ENCODE measurements at regions not wholly inside any gene's neighbourhood (a gene's known extent, or its start where the extent isn't known, plus 50 kb on each side); places are given as distances from the start of the nearest gene placed in this dataset.

DNA sequence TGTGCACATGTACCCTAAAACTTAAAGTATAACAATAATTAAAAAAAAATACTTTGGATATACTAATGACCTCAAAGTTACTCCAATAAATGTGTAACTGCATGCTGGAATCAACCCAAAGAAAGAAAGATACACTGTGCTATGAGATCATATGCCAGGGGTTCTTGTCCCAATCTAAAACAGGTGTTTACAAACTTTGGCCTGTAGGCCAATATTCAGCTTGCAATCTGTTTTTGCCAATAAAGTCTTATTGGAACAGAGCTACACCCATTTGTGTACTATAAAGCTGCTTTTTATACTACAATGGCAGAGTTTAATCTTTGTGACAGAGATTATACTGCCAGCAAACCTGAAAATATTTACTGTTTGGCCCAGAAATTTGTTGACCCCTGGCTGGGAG, 138.8 kb upstream of the AFF2 start:
- no peak overlapping the region for H2AFZ ChIP-seq (ENCODE audit: low read depth, low read length)
- FAIRE-seq (no peak), DNase-seq (ENCODE audit: low read depth, low spot score) (no peak)
- dilution Hi-C loops (cut with MboI; ENCODE audit: extremely low pct_ligation_motif_present, low sequenced_read_pairs) = no loop called here
- no peaks in the 10 kb centered on the region for H3K27me3 ChIP-seq (ENCODE audit: control insufficient read depth in 2 of 2, insufficient read depth in 2 of 2, low read length in 2 of 2)
- no peak overlapping the region for H3K27ac ChIP-seq (ENCODE audit: insufficient read depth, low read depth, low read length)
- ChIA-PET CTCF (no interaction called here), POLR2A (no interaction called here)
- no peak overlapping the region for H3K4me2 ChIP-seq (ENCODE audit: insufficient read depth, low read length)
- no peaks in the 10 kb centered on the region for H3K9me3 ChIP-seq (replicated peaks; ENCODE audit: control insufficient read depth, insufficient read depth, low read length)
- H4K20me1 ChIP-seq (replicated peaks; ENCODE audit: control insufficient read depth, extremely low read depth, insufficient read depth, low read length) = no peaks in the 10 kb centered on the region
- no peaks in the 10 kb centered on the region for H3K9me1 ChIP-seq (replicated peaks; ENCODE audit: control insufficient read depth, extremely low read depth, insufficient read depth, low read length)
- H3K4me1 ChIP-seq (ENCODE audit: control insufficient read depth, extremely low read depth, insufficient read depth, low read length) = no peaks in the 10 kb centered on the region
- no peak overlapping the region for H3K4me3 ChIP-seq (replicated peaks in 1 of 3; ENCODE audit: insufficient read depth in 1 of 3, low read depth in 1 of 3, low read length in 3 of 3)
- TF ChIP-seq POLR2A (IDR thresholded peaks at IDR 0.05; ENCODE audit: low read depth, low read length) (no peak), EZH2 (IDR thresholded peaks at IDR 0.05; ENCODE audit: borderline replicate concordance, low read depth, low read length, severe bottlenecking) (no peak), POLR2AphosphoS5 (IDR thresholded peaks at IDR 0.05; ENCODE audit: insufficient read depth, low read depth, low read length) (no peak), MYC (IDR thresholded peaks at IDR 0.05; ENCODE audit: low read depth, low read length) (no peak), JUN (IDR thresholded peaks at IDR 0.05; ENCODE audit: borderline replicate concordance, insufficient read depth, insufficient read length, low read depth) (no peak), FOS (IDR thresholded peaks at IDR 0.05; ENCODE audit: borderline replicate concordance, insufficient read depth, low read length) (no peak), GATA2 (IDR thresholded peaks at IDR 0.05; ENCODE audit: insufficient read depth, insufficient read length, low read depth, low read length) (no peak)
- TF ChIP-seq, protein P1, sequence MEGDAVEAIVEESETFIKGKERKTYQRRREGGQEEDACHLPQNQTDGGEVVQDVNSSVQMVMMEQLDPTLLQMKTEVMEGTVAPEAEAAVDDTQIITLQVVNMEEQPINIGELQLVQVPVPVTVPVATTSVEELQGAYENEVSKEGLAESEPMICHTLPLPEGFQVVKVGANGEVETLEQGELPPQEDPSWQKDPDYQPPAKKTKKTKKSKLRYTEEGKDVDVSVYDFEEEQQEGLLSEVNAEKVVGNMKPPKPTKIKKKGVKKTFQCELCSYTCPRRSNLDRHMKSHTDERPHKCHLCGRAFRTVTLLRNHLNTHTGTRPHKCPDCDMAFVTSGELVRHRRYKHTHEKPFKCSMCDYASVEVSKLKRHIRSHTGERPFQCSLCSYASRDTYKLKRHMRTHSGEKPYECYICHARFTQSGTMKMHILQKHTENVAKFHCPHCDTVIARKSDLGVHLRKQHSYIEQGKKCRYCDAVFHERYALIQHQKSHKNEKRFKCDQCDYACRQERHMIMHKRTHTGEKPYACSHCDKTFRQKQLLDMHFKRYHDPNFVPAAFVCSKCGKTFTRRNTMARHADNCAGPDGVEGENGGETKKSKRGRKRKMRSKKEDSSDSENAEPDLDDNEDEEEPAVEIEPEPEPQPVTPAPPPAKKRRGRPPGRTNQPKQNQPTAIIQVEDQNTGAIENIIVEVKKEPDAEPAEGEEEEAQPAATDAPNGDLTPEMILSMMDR (IDR thresholded peaks at IDR 0.05; ENCODE audit: extremely low read depth in 1 of 2, insufficient read depth in 1 of 2, low read depth in 1 of 2, low read length in 2 of 2) = no peak
- TF ChIP-seq, protein P2, sequence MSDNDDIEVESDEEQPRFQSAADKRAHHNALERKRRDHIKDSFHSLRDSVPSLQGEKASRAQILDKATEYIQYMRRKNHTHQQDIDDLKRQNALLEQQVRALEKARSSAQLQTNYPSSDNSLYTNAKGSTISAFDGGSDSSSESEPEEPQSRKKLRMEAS (IDR thresholded peaks at IDR 0.05; ENCODE audit: insufficient read depth, insufficient read length) = no peak
- intact Hi-C loops (cut with micrococcal nuclease) = no loop called here
- no TSS peak for BruUV-seq (replicated peaks)
- no peaks in the 10 kb centered on the region for H3K36me3 ChIP-seq (ENCODE audit: control insufficient read depth in 2 of 2, extremely low read depth in 1 of 2, insufficient read depth in 2 of 2, low read length in 2 of 2)
- H3K79me2 ChIP-seq (ENCODE audit: control insufficient read depth, insufficient read depth, low read length) = no peaks in the 10 kb centered on the region
- no peak overlapping the region for H3K9ac ChIP-seq (replicated peaks; ENCODE audit: extremely low read depth, insufficient read depth, low read length)

All from endothelial cell of umbilical vein (primary cell).